ENCODE measurements at regions not wholly inside any gene's neighbourhood (a gene's known extent, or its start where the extent isn't known, plus 50 kb on each side); places are given as distances from the start of the nearest gene placed in this dataset.

DNA sequence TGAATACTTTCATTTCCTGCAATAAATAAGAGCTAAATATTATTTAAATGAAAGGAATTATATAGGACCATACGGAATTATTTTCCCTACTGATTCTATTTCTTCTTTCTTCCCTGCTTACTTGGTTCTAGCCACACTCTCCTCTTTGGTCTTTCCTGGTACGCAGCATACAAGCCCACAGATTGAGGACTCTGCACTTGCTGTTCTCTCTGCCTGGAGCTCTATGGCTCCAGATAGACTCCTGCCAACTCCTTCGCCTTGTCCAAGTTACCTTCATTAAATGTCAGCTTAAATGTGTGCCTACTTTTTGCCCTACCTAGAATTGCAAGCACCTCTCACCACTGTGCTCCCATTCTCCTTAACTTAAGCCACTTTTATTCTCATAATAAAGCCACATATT is 203.4 kb downstream of the MDFIC start:
- Histone ChIP-seq H3K27me3 (ENCODE audit: control insufficient read depth, insufficient read depth, low read length) (no peaks in the 10 kb centered on the region), H3K4me3 (ENCODE audit: low read depth, low read length) (no peak overlapping the region), H3K36me3 (ENCODE audit: control insufficient read depth, insufficient read depth, low read length) (no peaks in the 10 kb centered on the region)
- no peak for DNase-seq (ENCODE audit: low read depth)
- FAIRE-seq = no peak
- TF ChIP-seq, protein P1, sequence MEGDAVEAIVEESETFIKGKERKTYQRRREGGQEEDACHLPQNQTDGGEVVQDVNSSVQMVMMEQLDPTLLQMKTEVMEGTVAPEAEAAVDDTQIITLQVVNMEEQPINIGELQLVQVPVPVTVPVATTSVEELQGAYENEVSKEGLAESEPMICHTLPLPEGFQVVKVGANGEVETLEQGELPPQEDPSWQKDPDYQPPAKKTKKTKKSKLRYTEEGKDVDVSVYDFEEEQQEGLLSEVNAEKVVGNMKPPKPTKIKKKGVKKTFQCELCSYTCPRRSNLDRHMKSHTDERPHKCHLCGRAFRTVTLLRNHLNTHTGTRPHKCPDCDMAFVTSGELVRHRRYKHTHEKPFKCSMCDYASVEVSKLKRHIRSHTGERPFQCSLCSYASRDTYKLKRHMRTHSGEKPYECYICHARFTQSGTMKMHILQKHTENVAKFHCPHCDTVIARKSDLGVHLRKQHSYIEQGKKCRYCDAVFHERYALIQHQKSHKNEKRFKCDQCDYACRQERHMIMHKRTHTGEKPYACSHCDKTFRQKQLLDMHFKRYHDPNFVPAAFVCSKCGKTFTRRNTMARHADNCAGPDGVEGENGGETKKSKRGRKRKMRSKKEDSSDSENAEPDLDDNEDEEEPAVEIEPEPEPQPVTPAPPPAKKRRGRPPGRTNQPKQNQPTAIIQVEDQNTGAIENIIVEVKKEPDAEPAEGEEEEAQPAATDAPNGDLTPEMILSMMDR (IDR thresholded peaks at IDR 0.05; ENCODE audit: insufficient read depth, low read length, severe bottlenecking) = no peak

DNA sequence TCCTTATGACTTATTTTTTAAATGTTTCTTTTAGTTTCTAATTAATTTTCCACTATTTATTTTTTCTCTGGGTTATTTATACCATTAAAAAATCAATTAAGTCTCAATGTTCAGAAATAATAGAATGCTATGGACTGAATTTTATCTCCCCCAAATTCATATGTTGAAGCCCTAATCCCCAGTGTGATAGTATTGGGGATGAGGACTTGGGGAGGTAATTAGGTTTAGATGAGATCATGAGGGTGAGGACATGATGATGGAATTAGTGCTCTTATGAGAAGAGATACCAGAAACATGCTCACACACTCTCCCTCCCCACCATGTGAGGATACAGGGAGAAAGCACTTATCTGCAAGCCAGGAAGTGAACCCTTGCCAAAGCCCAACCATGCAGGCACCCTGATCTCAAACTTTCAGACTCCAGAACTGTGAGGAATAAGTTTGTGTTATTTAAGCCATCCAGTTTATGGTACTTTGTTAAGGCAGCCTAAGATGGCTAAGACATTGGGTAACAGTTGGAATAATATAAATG is 202.6 kb downstream of the MDFIC start:
- no peaks in the 10 kb centered on the region for H3K27me3 ChIP-seq (ENCODE audit: control insufficient read depth, insufficient read depth, low read length)
- FAIRE-seq (no peak), DNase-seq (ENCODE audit: low read depth) (no peak)
- no peak overlapping the region for H3K4me3 ChIP-seq (ENCODE audit: low read depth, low read length)
- no peaks in the 10 kb centered on the region for H3K36me3 ChIP-seq (ENCODE audit: control insufficient read depth, insufficient read depth, low read length)
- TF ChIP-seq, protein P1 (IDR thresholded peaks at IDR 0.05; ENCODE audit: insufficient read depth, low read length, severe bottlenecking) = no peak

DNA sequence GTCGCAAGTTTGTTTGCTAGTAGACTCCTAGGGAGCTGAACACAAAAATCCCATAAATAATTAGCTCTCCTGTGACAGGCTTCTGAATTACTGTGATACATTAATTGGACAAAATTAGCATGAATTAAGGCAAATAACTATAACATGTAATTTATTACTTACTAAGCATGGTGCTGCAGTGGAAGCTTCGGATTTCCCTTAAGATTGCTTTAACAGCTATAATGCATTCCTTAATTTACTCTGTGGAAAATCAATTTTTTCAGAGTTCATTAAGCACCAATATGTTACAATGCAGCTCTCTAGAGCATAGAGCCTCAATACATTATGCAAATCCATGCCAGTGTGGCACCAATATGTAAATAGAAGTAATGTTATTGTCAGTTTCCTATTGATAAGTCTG is 201.5 kb downstream of the MDFIC start:
- no peak for FAIRE-seq
- TF ChIP-seq, protein P1 (IDR thresholded peaks at IDR 0.05; ENCODE audit: insufficient read depth, low read length, severe bottlenecking) = no peak

DNA sequence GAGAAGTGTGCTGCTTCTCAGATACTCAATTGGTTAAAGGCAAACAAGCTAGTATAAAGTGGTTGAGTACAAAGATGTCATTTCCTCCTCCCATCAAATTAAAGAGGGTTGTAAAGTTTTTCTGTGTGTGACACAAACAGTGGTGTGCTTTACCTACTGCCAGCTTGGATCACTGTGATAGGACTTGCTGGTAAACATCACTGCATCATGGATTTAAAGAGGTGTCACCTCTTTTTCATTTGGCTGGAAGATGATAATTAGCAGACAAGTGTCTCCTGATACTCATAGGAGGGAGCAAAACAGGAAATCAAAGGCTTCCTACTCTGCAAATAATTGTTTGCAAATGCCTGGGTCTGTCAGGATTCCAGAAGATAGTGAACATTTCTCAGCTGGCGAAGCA is 200.5 kb downstream of the MDFIC start:
- DNase-seq (ENCODE audit: low read depth) = no peak
- no peak overlapping the region for H3K4me3 ChIP-seq (ENCODE audit: low read depth, low read length)
- FAIRE-seq = no peak
- H3K36me3 ChIP-seq (ENCODE audit: control insufficient read depth, insufficient read depth, low read length) = no peaks in the 10 kb centered on the region
- H3K27me3 ChIP-seq (ENCODE audit: control insufficient read depth, insufficient read depth, low read length) = no peaks in the 10 kb centered on the region
- TF ChIP-seq, protein P1 (IDR thresholded peaks at IDR 0.05; ENCODE audit: insufficient read depth, low read length, severe bottlenecking) = no peak

More for the DNA sequence above, 201.5 kb downstream of the MDFIC start:
- DNase-seq (ENCODE audit: low read depth) = no peak
- no peaks in the 10 kb centered on the region for H3K27me3 ChIP-seq (ENCODE audit: control insufficient read depth, insufficient read depth, low read length)
- no peak overlapping the region for H3K4me3 ChIP-seq (ENCODE audit: low read depth, low read length)
- no peaks in the 10 kb centered on the region for H3K36me3 ChIP-seq (ENCODE audit: control insufficient read depth, insufficient read depth, low read length)

DNA sequence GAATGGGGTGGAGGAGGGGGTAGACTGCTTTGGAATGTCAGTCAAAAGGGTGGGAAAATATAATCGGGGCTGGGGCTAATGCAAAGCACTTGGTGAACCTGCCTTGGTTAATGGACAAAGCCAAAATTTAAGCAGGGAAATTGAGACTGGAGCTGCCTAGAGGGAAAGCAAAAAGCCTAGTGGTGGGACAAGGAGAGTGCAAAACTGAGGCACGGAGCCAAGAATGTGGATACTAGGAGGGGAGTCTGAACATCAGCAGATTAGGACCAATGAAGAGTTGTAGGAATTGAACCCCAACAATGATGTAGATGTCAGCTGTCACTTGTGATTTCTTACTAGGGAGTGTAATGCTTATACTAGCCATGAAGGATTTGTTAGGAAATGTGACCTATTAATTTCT is 195.9 kb downstream of the MDFIC start:
- no peak for DNase-seq (ENCODE audit: low read depth)
- Histone ChIP-seq H3K36me3 (ENCODE audit: control insufficient read depth, insufficient read depth, low read length) (no peaks in the 10 kb centered on the region), H3K4me3 (ENCODE audit: low read depth, low read length) (no peak overlapping the region), H3K27me3 (ENCODE audit: control insufficient read depth, insufficient read depth, low read length) (no peaks in the 10 kb centered on the region)
- no peak for FAIRE-seq
- TF ChIP-seq, protein P1 (IDR thresholded peaks at IDR 0.05; ENCODE audit: insufficient read depth, low read length, severe bottlenecking) = no peak
